ENCODE measurements at regions not wholly inside any gene's neighbourhood (a gene's known extent, or its start where the extent isn't known, plus 50 kb on each side); places are given as distances from the start of the nearest gene placed in this dataset.

DNA sequence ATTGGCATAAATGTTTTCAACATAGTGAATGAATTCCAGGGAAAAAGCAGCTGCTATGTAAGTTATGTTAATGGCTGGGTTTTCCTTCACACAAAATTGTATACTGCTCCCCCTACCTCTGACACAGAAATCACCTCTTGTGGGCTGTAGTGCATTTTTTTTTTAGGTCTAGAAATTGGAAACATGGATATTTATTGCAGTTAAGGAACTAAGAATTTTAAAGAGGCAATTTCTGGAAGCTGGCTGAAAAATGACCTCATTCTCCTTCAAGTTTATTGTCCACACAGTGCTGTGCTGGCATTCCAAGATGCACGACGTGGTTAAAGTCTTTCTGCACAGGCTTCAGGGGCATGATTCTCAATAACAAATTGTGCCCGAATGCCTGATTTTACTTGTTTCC is 1424.2 kb downstream of the MRPL39 start:
- Histone ChIP-seq H3K9me3 (no peaks in the 10 kb centered on the region), H3K4me1 (no peaks in the 10 kb centered on the region), H3K27me3 (no peaks in the 10 kb centered on the region), H3K36me3 (no peaks in the 10 kb centered on the region), H3K4me3 (ENCODE audit: low read depth, low read length) (no peak overlapping the region)
- DNase-seq, result no peak
- TF ChIP-seq, protein P1, sequence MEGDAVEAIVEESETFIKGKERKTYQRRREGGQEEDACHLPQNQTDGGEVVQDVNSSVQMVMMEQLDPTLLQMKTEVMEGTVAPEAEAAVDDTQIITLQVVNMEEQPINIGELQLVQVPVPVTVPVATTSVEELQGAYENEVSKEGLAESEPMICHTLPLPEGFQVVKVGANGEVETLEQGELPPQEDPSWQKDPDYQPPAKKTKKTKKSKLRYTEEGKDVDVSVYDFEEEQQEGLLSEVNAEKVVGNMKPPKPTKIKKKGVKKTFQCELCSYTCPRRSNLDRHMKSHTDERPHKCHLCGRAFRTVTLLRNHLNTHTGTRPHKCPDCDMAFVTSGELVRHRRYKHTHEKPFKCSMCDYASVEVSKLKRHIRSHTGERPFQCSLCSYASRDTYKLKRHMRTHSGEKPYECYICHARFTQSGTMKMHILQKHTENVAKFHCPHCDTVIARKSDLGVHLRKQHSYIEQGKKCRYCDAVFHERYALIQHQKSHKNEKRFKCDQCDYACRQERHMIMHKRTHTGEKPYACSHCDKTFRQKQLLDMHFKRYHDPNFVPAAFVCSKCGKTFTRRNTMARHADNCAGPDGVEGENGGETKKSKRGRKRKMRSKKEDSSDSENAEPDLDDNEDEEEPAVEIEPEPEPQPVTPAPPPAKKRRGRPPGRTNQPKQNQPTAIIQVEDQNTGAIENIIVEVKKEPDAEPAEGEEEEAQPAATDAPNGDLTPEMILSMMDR (IDR thresholded peaks at IDR 0.05; ENCODE audit: low read depth, low read length), result no peak

DNA sequence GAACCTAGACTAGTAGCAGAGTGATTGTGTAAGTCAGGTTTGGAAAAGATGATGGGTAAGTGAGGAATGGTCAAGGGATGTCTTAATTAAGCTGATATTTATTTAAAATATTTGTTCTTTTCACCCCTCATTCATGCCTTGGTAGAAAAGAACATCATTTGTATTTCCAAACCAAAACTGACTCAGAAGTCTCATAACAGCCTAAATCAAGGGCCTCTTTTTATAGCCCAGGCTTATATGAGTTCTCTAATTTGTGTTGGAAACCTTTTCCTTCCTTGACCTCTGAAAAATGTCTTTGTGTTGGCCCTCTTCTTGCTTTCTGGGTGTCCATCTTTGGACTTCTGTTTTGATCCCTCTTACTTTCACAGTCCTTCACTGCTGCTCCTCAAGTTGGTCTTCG is 1428.2 kb downstream of the MRPL39 start:
- TF ChIP-seq, protein P1 (IDR thresholded peaks at IDR 0.05; ENCODE audit: low read depth, low read length), result no peak
- no peaks in the 10 kb centered on the region for H3K9me3 ChIP-seq
- no peaks in the 10 kb centered on the region for H3K27me3 ChIP-seq
- H3K4me1 ChIP-seq, result no peaks in the 10 kb centered on the region
- no peak overlapping the region for H3K4me3 ChIP-seq (ENCODE audit: low read depth, low read length)
- no peaks in the 10 kb centered on the region for H3K36me3 ChIP-seq
- no peak for DNase-seq

DNA sequence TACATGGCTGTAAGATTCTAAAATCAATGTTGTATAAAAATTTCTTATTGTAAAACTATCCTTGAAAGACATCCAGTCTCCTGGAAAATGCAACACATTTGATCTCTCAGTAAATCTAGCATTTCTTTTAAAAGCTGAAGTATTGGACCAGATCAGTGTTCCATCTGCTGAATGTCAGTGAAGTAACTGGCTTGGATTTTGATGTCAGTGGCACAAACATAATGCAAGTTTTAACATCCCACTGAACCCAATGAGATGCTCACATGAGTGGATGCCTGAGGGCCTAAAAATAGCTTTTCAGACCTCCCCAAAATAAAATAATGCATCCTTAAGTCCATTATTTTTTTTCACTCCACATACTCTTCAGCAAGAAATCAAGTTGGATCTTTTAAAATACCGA is 1432.2 kb downstream of the MRPL39 start:
- Histone ChIP-seq H3K9me3 (no peaks in the 10 kb centered on the region), H3K4me3 (ENCODE audit: low read depth, low read length) (no peak overlapping the region)

DNA sequence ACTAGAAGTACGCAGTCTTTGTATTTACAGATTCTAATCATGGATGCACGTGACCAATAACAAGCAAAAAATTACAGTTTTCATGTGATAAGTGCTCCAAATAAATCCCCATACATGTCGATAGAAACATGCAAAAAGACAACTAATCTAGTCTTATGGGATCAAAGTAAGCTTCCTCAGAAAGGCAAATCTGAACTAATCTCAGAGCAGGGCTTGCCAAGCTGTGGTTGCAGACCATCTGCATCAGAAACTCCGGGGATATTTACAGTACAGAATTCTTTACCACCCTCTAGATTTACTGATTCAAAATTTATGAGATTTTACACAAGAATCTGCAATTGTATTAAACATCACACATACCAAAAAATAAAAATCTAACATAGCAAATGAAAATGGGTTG is 1435.5 kb downstream of the MRPL39 start:
- Histone ChIP-seq H3K9me3 (no peaks in the 10 kb centered on the region), H3K36me3 (no peaks in the 10 kb centered on the region), H3K27me3 (no peaks in the 10 kb centered on the region), H3K4me3 (ENCODE audit: low read depth, low read length) (no peak overlapping the region), H3K4me1 (no peaks in the 10 kb centered on the region)
- no peak for DNase-seq
- TF ChIP-seq, protein P1 (IDR thresholded peaks at IDR 0.05; ENCODE audit: low read depth, low read length), result no peak

More for the DNA sequence above, 1432.2 kb downstream of the MRPL39 start:
- Histone ChIP-seq H3K4me1 (no peaks in the 10 kb centered on the region), H3K27me3 (no peaks in the 10 kb centered on the region), H3K36me3 (no peaks in the 10 kb centered on the region)
- DNase-seq, result no peak
- TF ChIP-seq, protein P1 (IDR thresholded peaks at IDR 0.05; ENCODE audit: low read depth, low read length), result no peak

DNA sequence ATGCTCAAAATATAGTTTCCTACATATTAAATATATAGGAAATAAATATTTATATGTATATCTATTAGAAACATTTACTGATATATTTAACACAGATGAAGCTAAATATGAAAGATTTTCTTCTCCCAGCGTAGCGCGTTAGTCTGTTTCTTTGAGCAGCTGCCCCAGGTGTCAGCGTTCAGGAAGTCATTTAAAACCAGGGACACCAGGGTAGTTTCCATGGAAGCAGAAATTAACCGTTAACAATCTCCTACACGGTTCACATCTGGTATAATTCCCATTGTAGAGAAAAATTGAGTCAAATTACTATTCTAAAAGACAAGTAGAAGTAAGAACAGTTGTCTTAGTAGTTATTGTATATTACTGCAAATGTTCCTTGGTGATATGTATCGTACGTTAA is 1443.7 kb downstream of the MRPL39 start:
- Histone ChIP-seq H3K27me3 (no peaks in the 10 kb centered on the region), H3K36me3 (no peaks in the 10 kb centered on the region), H3K4me3 (ENCODE audit: low read depth, low read length) (no peak overlapping the region), H3K9me3 (no peaks in the 10 kb centered on the region), H3K4me1 (no peaks in the 10 kb centered on the region)
- no peak for DNase-seq
- TF ChIP-seq, protein P1 (IDR thresholded peaks at IDR 0.05; ENCODE audit: low read depth, low read length), result no peak

DNA sequence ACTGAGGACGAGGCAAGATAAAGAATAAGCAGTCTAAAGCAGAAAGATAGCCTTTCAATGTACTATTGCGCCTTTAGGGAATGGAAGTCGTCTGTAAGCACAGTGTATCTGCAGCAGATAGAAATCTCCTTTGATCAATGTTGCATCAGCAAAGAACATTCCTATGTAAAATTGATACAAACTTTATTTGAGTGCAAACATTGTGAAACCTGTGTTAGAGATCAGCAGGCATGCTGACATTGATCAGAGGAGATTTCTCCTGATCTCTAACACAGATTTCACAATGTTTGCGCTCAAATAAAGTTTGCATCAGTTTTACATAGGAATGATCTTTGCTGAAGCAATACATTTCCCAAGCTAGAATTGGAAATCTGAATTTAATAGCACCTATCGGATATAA is 1446.8 kb downstream of the MRPL39 start:
- H3K27me3 ChIP-seq, result no peaks in the 10 kb centered on the region
- no peaks in the 10 kb centered on the region for H3K36me3 ChIP-seq
- H3K4me3 ChIP-seq (ENCODE audit: low read depth, low read length), result no peak overlapping the region
- DNase-seq, result no peak
- no peaks in the 10 kb centered on the region for H3K9me3 ChIP-seq
- no peaks in the 10 kb centered on the region for H3K4me1 ChIP-seq
- TF ChIP-seq, protein P1 (IDR thresholded peaks at IDR 0.05; ENCODE audit: low read depth, low read length), result no peak
